22Rv1 (cell line): ENCODE measurements at regions not wholly inside any gene's neighbourhood (a gene's known extent, or its start where the extent isn't known, plus 50 kb on each side); places are given as distances from the start of the nearest gene placed in this dataset.

Experiments
- H3K27ac ChIP-seq: fragments of 450-650 bp; 2 replicates; pipeline ENCODE4 v1.5.1; 2017
- CTCF ChIP-seq: fragments of 450-650 bp; IDR thresholded peaks from 2 replicates; pipeline ENCODE4 v1.5.1; 2017; ENCODE audit warnings: mild to moderate bottlenecking
- ZFX ChIP-seq: fragments of 450-650 bp; IDR thresholded peaks from 2 replicates; pipeline ENCODE4 v1.6.1; 2017; ENCODE audit warnings: antibody characterized with exemption, borderline replicate concordance

- H3K27ac ChIP-seq = no peak overlapping the region
- TF ChIP-seq ZFX = no peak
- peak; percentile 8; the same call in 1 of the 2 replicates for TF ChIP-seq CTCF
Measured at GRCh38 chr1:164930241-164930640, 371.3 kb downstream of the PBX1 start.

GRCh38 chr1:164928232-164928812 is 369.3 kb downstream of the PBX1 start:
- no peak overlapping the region for H3K27ac ChIP-seq
- TF ChIP-seq CTCF = no peak
- no peak for TF ChIP-seq ZFX

- no peak overlapping the region for H3K27ac ChIP-seq
- no peak for TF ChIP-seq ZFX
- TF ChIP-seq CTCF = no peak
Measured at GRCh38 chr1:164926107-164926506, 367.1 kb downstream of the PBX1 start.

- no peak overlapping the region for H3K27ac ChIP-seq
- TF ChIP-seq CTCF (no peak), ZFX (no peak)
Measured at GRCh38 chr1:164922585-164922984, 363.6 kb downstream of the PBX1 start.

GRCh38 chr1:164921493-164921892 is 362.5 kb downstream of the PBX1 start:
- TF ChIP-seq CTCF (no peak), ZFX (no peak)
- no peak overlapping the region for H3K27ac ChIP-seq

- H3K27ac ChIP-seq = no peak overlapping the region
- TF ChIP-seq ZFX = no peak
- no peak for TF ChIP-seq CTCF
Measured at GRCh38 chr1:164918140-164918539, 359.2 kb downstream of the PBX1 start.

- H3K27ac ChIP-seq = no peak overlapping the region
- TF ChIP-seq CTCF (no peak), ZFX (no peak)
Measured at GRCh38 chr1:164914208-164914607, 355.2 kb downstream of the PBX1 start.
